Astrocyte (in vitro differentiated cells and primary cell): ENCODE measurements at regions not wholly inside any gene's neighbourhood (a gene's known extent, or its start where the extent isn't known, plus 50 kb on each side); places are given as distances from the start of the nearest gene placed in this dataset.
"Not testable (repeated sequence)": the region's sequence is repeated elsewhere in the genome, so short reads cannot be mapped to it uniquely, and the experiment has no call there.

ENCODE experiments used
- EZH2 ChIP-seq: IDR thresholded peaks from 2 replicates; pipeline ENCODE4 v1.6.1; 2012; ENCODE audit warnings: mild to moderate bottlenecking, low read length, inconsistent platforms; ENCODE audit not compliant: insufficient read depth
- TF ChIP-seq, protein P1 (sequence below): IDR thresholded peaks from 2 replicates; pipeline ENCODE4 v1.5.1; 2011; ENCODE audit warnings: low read depth, mild to moderate bottlenecking, inconsistent platforms, low read length, moderate library complexity; ENCODE audit not compliant: insufficient read depth

DNA sequence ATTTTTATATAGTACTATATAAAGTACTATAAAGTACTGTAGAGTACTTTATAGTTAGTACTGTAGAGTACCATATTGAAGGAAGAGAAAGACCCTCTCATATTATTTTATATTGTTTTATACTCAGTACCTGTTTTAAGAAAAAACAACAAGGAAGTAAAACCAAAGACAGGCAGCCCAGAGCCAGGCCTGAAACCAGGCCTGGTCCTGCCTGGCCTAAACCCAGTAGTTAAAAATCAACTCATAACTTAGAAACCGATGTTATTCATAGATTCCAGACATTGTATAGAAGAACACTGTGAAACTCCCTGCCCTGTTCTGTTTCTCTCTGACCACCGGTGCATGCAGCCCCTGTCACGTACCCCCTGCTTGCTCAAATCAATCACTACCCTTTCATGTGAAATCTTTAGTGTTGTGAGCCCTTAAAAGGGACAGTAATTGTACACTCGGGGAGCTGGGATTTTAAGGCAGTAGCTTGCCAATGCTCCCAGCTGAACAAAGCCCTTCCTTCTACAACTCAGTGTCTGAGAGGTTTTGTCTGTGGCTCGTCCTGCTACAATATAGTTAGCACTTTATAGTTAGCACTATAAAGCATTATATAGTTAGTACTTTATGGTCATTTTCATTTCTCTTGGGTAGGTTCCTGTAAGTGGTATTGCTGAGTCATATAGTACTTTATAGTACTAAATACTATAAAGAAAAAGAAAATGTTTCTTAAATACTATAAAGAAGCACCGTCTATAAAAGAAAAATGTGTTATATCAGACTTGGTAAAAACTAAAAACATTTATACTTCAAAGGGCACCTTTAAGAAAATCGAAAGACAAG, 940.6 kb upstream of the ACO1 start:
- TF ChIP-seq EZH2: not testable (repeated sequence)
- TF ChIP-seq, protein P1, sequence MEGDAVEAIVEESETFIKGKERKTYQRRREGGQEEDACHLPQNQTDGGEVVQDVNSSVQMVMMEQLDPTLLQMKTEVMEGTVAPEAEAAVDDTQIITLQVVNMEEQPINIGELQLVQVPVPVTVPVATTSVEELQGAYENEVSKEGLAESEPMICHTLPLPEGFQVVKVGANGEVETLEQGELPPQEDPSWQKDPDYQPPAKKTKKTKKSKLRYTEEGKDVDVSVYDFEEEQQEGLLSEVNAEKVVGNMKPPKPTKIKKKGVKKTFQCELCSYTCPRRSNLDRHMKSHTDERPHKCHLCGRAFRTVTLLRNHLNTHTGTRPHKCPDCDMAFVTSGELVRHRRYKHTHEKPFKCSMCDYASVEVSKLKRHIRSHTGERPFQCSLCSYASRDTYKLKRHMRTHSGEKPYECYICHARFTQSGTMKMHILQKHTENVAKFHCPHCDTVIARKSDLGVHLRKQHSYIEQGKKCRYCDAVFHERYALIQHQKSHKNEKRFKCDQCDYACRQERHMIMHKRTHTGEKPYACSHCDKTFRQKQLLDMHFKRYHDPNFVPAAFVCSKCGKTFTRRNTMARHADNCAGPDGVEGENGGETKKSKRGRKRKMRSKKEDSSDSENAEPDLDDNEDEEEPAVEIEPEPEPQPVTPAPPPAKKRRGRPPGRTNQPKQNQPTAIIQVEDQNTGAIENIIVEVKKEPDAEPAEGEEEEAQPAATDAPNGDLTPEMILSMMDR: not testable (repeated sequence)
